Cardiac muscle cell (in vitro differentiated cells and primary cell): ENCODE measurements at regions not wholly inside any gene's neighbourhood (a gene's known extent, or its start where the extent isn't known, plus 50 kb on each side); places are given as distances from the start of the nearest gene placed in this dataset.

ENCODE experiments used
- DNase-seq, 2 donors: peaks; one replicate each; pipeline versions ENCODE4 v3.0.0 to v3.0.0-alpha.2; 2010 to 2017; ENCODE audit warnings: low read depth in 1 of 2, low spot score in 1 of 2
- H3K27ac ChIP-seq: fragments of 200-600 bp; sonication (generic); 2 replicates; pipeline ENCODE4 v1.5.1; 2016
- H3K27me3 ChIP-seq: fragments of 200-600 bp; sonication (generic); 2 replicates; pipeline ENCODE4 v1.6.0; 2016; ENCODE audit warnings: control low read depth
- H3K36me3 ChIP-seq: fragments of 200-600 bp; sonication (generic); 2 replicates; pipeline ENCODE4 v1.5.1; 2016; ENCODE audit warnings: control low read depth
- H3K4me1 ChIP-seq: fragments of 200-600 bp; sonication (generic); 2 replicates; pipeline ENCODE4 v1.8.1; 2017; ENCODE audit warnings: low read depth, mild to moderate bottlenecking, mixed run types
- H3K4me3 ChIP-seq: fragments of 200-600 bp; sonication (generic); 2 replicates; pipeline ENCODE4 v1.5.1; 2016; ENCODE audit warnings: mild to moderate bottlenecking
- H3K9me3 ChIP-seq: fragments of 200-600 bp; sonication (generic); 2 replicates; pipeline ENCODE4 v1.5.1; 2017; ENCODE audit warnings: low read depth, mild to moderate bottlenecking, control low read depth
- CTCF ChIP-seq: IDR thresholded peaks from 2 replicates; pipeline ENCODE4 v1.5.1; 2012; ENCODE audit warnings: low read depth, mild to moderate bottlenecking, low read length

- DNase-seq: no peak
- Histone ChIP-seq H3K27me3 (no peaks in the 10 kb centered on the region), H3K4me1 (no peaks in the 10 kb centered on the region), H3K36me3 (no peaks in the 10 kb centered on the region), H3K27ac (no peak overlapping the region), H3K9me3 (no peaks in the 10 kb centered on the region), H3K4me3 (no peak overlapping the region)
- no peak for TF ChIP-seq CTCF
Observed at GRCh38 chr10:128814782-128815181, 652.3 kb upstream of the MGMT start.

- DNase-seq: no peak
- TF ChIP-seq CTCF: no peak
- H3K27me3 ChIP-seq: no peaks in the 10 kb centered on the region
Observed at GRCh38 chr10:128816726-128817125, 650.3 kb upstream of the MGMT start.

GRCh38 chr10:128817636-128818035, 649.4 kb upstream of the MGMT start:
- H3K9me3 ChIP-seq: no peaks in the 10 kb centered on the region
- no peak for DNase-seq
- H3K27ac ChIP-seq: no peak overlapping the region
- no peak overlapping the region for H3K4me3 ChIP-seq
- TF ChIP-seq CTCF: no peak
- H3K27me3 ChIP-seq: no peaks in the 10 kb centered on the region
- H3K36me3 ChIP-seq: no peaks in the 10 kb centered on the region
- H3K4me1 ChIP-seq: no peaks in the 10 kb centered on the region

More at GRCh38 chr10:128816726-128817125, 650.3 kb upstream of the MGMT start:
- no peaks in the 10 kb centered on the region for H3K36me3 ChIP-seq
- H3K4me3 ChIP-seq: no peak overlapping the region
- H3K9me3 ChIP-seq: no peaks in the 10 kb centered on the region
- H3K27ac ChIP-seq: no peak overlapping the region
- no peaks in the 10 kb centered on the region for H3K4me1 ChIP-seq

- Histone ChIP-seq H3K36me3 (no peaks in the 10 kb centered on the region), H3K27me3 (no peaks in the 10 kb centered on the region), H3K9me3 (no peaks in the 10 kb centered on the region), H3K27ac (no peak overlapping the region), H3K4me3 (no peak overlapping the region), H3K4me1 (no peaks in the 10 kb centered on the region)
- no peak for DNase-seq
- TF ChIP-seq CTCF: no peak
Observed at GRCh38 chr10:128820663-128821062, 646.4 kb upstream of the MGMT start.

GRCh38 chr10:128823201-128823600, 643.8 kb upstream of the MGMT start:
- no peak for DNase-seq
- no peak for TF ChIP-seq CTCF
- no peaks in the 10 kb centered on the region for H3K4me1 ChIP-seq
- no peaks in the 10 kb centered on the region for H3K27me3 ChIP-seq
- H3K36me3 ChIP-seq: no peaks in the 10 kb centered on the region
- no peak overlapping the region for H3K4me3 ChIP-seq
- H3K9me3 ChIP-seq: no peaks in the 10 kb centered on the region
- no peak overlapping the region for H3K27ac ChIP-seq

- no peaks in the 10 kb centered on the region for H3K4me1 ChIP-seq
- H3K4me3 ChIP-seq: no peak overlapping the region
- H3K36me3 ChIP-seq: no peaks in the 10 kb centered on the region
- no peak for TF ChIP-seq CTCF
- no peaks in the 10 kb centered on the region for H3K27me3 ChIP-seq
- H3K27ac ChIP-seq: no peak overlapping the region
- H3K9me3 ChIP-seq: no peaks in the 10 kb centered on the region
- DNase-seq: no peak
Observed at GRCh38 chr10:128825626-128826025, 641.4 kb upstream of the MGMT start.
